ENCODE measurements at regions not wholly inside any gene's neighbourhood (a gene's known extent, or its start where the extent isn't known, plus 50 kb on each side); places are given as distances from the start of the nearest gene placed in this dataset.
"Not testable (repeated sequence)": the region's sequence is repeated elsewhere in the genome, so short reads cannot be mapped to it uniquely, and the experiment has no call there.

DNA sequence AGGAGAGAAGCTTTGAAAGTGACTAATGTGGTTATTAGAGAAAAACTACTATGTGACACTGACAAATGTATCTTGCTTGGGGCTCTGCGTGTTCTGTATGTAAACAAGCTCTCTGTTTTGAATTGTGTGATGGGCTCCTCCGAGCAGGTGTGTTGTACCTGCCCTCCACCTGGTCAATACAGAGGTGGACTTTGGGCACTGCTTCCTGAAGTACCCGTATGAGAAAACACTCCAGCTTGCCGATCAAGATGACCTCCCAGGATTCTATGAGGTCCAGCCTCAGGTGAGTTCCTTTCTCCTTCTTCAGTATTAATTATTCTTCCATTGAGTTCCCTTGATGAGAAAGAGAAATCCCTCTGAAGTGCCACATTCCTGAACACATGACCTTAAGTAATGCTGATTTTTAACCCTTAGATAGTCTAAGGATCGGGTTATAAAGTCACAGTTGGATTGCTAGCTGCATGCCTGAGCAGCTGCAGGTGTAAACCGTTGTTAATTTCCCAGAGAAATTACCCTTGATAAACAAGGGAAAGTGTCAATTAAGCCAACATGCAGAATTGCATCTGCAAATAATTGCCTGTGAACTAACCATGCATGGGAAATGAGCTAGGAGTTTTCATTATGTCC lies 292.0 kb upstream of the NBPF12 start:
- not testable (repeated sequence) for H3K4me3 ChIP-seq (ENCODE audit: insufficient read depth, low read depth, low read length); H3K36me3 ChIP-seq (ENCODE audit: control insufficient read depth, insufficient read depth, low read length); H3K27me3 ChIP-seq (ENCODE audit: control insufficient read depth, insufficient read depth, low read length, poor library complexity, severe bottlenecking); H3K4me1 ChIP-seq (ENCODE audit: control insufficient read depth, insufficient read depth, low read length); H3K27ac ChIP-seq (ENCODE audit: insufficient read depth, low read depth, low read length, poor library complexity, severe bottlenecking); H3K9me3 ChIP-seq (ENCODE audit: control insufficient read depth, low read length)
- WGBS, 2 experiments = 59 to 72% methylated on average over 1 to 3 of the region's 6 CpGs

GRCh38 chr1:146641534-146641933 lies 296.6 kb upstream of the NBPF12 start:
- not testable (repeated sequence) for H3K4me3 ChIP-seq (ENCODE audit: insufficient read depth, low read depth, low read length); H3K27ac ChIP-seq (ENCODE audit: insufficient read depth, low read depth, low read length, poor library complexity, severe bottlenecking)

DNA sequence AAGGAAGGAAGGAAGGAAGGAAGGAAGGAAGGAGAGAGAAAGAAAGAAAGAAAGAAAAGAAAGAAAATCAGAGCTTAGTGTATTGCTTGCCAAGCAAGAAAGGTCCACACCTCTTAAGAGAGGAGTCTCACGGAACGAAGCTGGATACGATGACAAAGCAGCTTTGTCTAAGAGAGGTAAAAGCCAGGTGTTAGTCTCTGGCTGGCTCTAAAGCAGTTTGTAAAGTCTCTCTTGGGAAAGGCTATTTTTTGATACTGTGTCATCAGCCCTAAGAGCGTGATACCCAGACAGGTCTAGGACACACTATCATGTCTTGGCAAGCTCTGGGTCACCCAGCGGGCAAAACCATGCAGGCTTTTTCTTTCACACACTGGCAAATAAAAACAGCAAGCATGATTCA lies 297.5 kb upstream of the NBPF12 start:
- H3K27me3 ChIP-seq (ENCODE audit: control insufficient read depth, insufficient read depth, low read length, poor library complexity, severe bottlenecking); H3K9me3 ChIP-seq (ENCODE audit: control insufficient read depth, low read length); H3K4me3 ChIP-seq (ENCODE audit: insufficient read depth, low read depth, low read length); H3K27ac ChIP-seq (ENCODE audit: insufficient read depth, low read depth, low read length, poor library complexity, severe bottlenecking); H3K4me1 ChIP-seq (ENCODE audit: control insufficient read depth, insufficient read depth, low read length); H3K36me3 ChIP-seq (ENCODE audit: control insufficient read depth, insufficient read depth, low read length): not testable (repeated sequence)
- 94 to 97% methylated on average over 5 of the region's 5 CpGs for WGBS, 2 experiments

More at GRCh38 chr1:146641534-146641933, 296.6 kb upstream of the NBPF12 start:
- not testable (repeated sequence) for H3K4me1 ChIP-seq (ENCODE audit: control insufficient read depth, insufficient read depth, low read length); H3K27me3 ChIP-seq (ENCODE audit: control insufficient read depth, insufficient read depth, low read length, poor library complexity, severe bottlenecking); H3K9me3 ChIP-seq (ENCODE audit: control insufficient read depth, low read length); H3K36me3 ChIP-seq (ENCODE audit: control insufficient read depth, insufficient read depth, low read length)
- no CpG with 5 or more reads among the region's 3 CpGs for WGBS, 2 experiments

DNA sequence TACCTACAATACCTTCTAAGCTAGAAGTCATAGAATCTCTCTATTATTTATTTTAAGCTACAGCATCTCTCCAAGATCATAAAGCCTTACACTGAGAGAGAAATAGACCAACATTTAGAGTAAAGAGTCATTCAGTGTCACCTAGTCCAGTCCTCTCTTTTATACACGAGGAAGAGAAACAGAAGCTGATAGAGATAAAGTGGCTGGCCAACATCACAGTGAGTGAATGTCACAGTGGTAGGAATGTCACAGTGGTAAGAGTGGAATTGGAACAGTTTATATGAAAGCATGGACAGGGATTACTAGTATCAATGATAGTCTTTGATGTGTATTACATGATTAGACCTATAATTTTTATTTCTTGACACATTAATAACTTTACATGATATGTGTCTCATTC lies 307.8 kb upstream of the NBPF12 start:
- H3K27ac ChIP-seq (ENCODE audit: insufficient read depth, low read depth, low read length, poor library complexity, severe bottlenecking); H3K36me3 ChIP-seq (ENCODE audit: control insufficient read depth, insufficient read depth, low read length); H3K9me3 ChIP-seq (ENCODE audit: control insufficient read depth, low read length); H3K27me3 ChIP-seq (ENCODE audit: control insufficient read depth, insufficient read depth, low read length, poor library complexity, severe bottlenecking); H3K4me3 ChIP-seq (ENCODE audit: insufficient read depth, low read depth, low read length); H3K4me1 ChIP-seq (ENCODE audit: control insufficient read depth, insufficient read depth, low read length): not testable (repeated sequence)
- no CpG with 5 or more reads among the region's 1 CpG for WGBS, 2 experiments

DNA sequence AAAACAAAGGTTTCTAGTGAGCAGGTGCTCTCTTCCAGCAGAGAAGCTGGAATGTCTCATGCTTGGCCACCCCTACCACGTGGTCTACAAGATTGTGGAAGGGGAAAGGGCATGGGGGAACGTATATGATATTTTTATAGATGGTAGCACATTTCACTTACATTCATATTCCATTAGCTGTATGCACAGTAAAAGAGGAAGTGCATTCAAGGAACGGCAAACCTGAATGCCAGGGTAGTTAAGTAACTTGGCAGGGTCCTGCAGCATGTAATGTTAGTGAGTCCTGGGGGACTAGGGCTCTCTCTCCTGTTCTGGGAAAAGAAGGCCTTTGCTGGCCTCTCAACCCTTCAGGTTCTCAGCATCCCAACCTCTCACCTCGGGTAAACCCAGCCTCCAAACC lies 319.5 kb upstream of the NBPF12 start:
- not testable (repeated sequence) for H3K9me3 ChIP-seq (ENCODE audit: control insufficient read depth, low read length); H3K27ac ChIP-seq (ENCODE audit: insufficient read depth, low read depth, low read length, poor library complexity, severe bottlenecking); H3K27me3 ChIP-seq (ENCODE audit: control insufficient read depth, insufficient read depth, low read length, poor library complexity, severe bottlenecking); H3K36me3 ChIP-seq (ENCODE audit: control insufficient read depth, insufficient read depth, low read length); H3K4me1 ChIP-seq (ENCODE audit: control insufficient read depth, insufficient read depth, low read length); H3K4me3 ChIP-seq (ENCODE audit: insufficient read depth, low read depth, low read length)
- WGBS, 2 experiments = no CpG with 5 or more reads among the region's 4 CpGs

GRCh38 chr1:146604681-146605080 lies 333.4 kb upstream of the NBPF12 start:
- not testable (repeated sequence) for H3K27ac ChIP-seq (ENCODE audit: insufficient read depth, low read depth, low read length, poor library complexity, severe bottlenecking); H3K4me1 ChIP-seq (ENCODE audit: control insufficient read depth, insufficient read depth, low read length); H3K27me3 ChIP-seq (ENCODE audit: control insufficient read depth, insufficient read depth, low read length, poor library complexity, severe bottlenecking); H3K9me3 ChIP-seq (ENCODE audit: control insufficient read depth, low read length); H3K36me3 ChIP-seq (ENCODE audit: control insufficient read depth, insufficient read depth, low read length); H3K4me3 ChIP-seq (ENCODE audit: insufficient read depth, low read depth, low read length)

DNA sequence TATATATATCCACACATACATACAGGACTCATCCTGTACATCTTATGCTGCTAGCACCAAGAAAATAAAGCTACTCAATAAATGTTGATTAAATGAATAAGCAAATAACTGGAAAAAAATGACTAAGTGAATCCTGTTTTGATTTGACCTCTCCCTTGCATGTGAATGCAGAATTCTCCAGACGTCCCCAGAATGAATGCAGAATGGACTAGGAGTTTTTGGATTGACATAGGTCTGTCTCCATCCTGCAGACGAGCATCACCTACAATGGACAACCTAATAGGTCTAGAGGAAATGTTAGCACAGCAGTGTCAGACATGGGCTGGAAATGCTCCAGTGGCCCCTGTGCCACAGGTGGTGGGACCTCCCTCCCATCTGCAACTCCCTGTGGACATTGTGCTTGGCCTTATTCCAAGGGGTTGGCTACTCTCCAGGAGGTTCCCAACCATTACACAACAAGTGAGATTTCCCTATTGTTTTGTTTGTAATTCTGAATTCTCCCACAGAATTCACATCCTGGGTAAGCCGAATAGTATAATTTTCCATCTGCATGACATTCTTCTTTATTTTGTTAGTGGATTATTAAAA lies 337.3 kb upstream of the NBPF12 start:
- H3K36me3 ChIP-seq (ENCODE audit: control insufficient read depth, insufficient read depth, low read length); H3K4me1 ChIP-seq (ENCODE audit: control insufficient read depth, insufficient read depth, low read length); H3K9me3 ChIP-seq (ENCODE audit: control insufficient read depth, low read length); H3K27me3 ChIP-seq (ENCODE audit: control insufficient read depth, insufficient read depth, low read length, poor library complexity, severe bottlenecking); H3K4me3 ChIP-seq (ENCODE audit: insufficient read depth, low read depth, low read length); H3K27ac ChIP-seq (ENCODE audit: insufficient read depth, low read depth, low read length, poor library complexity, severe bottlenecking): not testable (repeated sequence)
- WGBS, 2 experiments = 40% methylated on average over 1 of the region's 3 CpGs; no CpG with 5 or more reads in 1 of the 2 experiments

DNA sequence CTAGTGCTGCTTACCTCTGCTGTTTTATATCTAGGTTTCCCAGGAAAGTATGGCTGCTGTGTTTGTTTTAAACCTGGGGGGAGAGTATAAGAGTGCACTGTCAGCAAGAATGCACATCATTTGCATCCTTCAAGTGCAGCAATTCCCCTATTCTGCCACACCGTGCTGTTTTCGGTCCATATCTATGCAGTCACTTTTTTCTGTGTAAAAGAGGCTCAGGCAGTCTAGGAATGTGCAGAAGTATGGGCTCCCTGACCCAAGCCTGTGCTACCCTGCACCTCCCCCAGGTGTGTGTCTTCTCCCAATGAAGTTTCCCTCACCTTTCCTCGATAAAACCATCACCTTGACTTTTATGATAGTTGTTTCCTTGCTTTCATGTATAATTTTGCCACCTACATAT lies 338.2 kb upstream of the NBPF12 start:
- not testable (repeated sequence) for H3K27me3 ChIP-seq (ENCODE audit: control insufficient read depth, insufficient read depth, low read length, poor library complexity, severe bottlenecking); H3K27ac ChIP-seq (ENCODE audit: insufficient read depth, low read depth, low read length, poor library complexity, severe bottlenecking)

DNA sequence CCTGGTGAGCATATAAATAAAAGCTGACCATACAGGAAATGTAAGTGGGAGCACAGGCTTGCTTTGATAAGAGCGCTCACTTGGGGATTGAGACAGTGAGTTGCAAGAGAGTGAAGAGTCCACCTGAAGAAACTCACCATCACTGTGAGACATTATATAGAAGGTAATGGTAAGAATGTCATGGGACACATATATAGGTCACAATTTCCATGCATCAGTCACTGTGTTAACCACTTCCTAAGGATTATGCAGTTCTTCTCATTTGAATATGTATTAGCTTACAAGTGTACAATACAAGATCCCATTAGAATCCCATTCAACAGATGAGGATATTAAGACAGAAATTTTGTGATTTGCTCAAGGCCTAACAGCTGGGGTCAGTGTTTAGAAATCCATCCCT lies 352.4 kb upstream of the NOTCH2NLA start:
- not testable (repeated sequence) for H3K27me3 ChIP-seq (ENCODE audit: control insufficient read depth, insufficient read depth, low read length, poor library complexity, severe bottlenecking)
- WGBS, 2 experiments = 90 to 100% methylated on average over 1 of the region's 1 CpG

More for the DNA sequence above, 338.2 kb upstream of the NBPF12 start:
- 80% methylated on average over 1 of the region's 3 CpGs; no CpG with 5 or more reads in 1 of the 2 experiments for WGBS, 2 experiments
- H3K4me3 ChIP-seq (ENCODE audit: insufficient read depth, low read depth, low read length); H3K4me1 ChIP-seq (ENCODE audit: control insufficient read depth, insufficient read depth, low read length); H3K9me3 ChIP-seq (ENCODE audit: control insufficient read depth, low read length); H3K36me3 ChIP-seq (ENCODE audit: control insufficient read depth, insufficient read depth, low read length): not testable (repeated sequence)

GRCh38 chr1:146567541-146567940 lies 338.7 kb upstream of the NOTCH2NLA start:
- not testable (repeated sequence) for H3K4me1 ChIP-seq (ENCODE audit: control insufficient read depth, insufficient read depth, low read length); H3K4me3 ChIP-seq (ENCODE audit: insufficient read depth, low read depth, low read length); H3K9me3 ChIP-seq (ENCODE audit: control insufficient read depth, low read length); H3K36me3 ChIP-seq (ENCODE audit: control insufficient read depth, insufficient read depth, low read length); H3K27me3 ChIP-seq (ENCODE audit: control insufficient read depth, insufficient read depth, low read length, poor library complexity, severe bottlenecking); H3K27ac ChIP-seq (ENCODE audit: insufficient read depth, low read depth, low read length, poor library complexity, severe bottlenecking)
- WGBS, 2 experiments = no CpG with 5 or more reads among the region's 2 CpGs

More for the DNA sequence above, 352.4 kb upstream of the NOTCH2NLA start:
- not testable (repeated sequence) for H3K27ac ChIP-seq (ENCODE audit: insufficient read depth, low read depth, low read length, poor library complexity, severe bottlenecking); H3K4me3 ChIP-seq (ENCODE audit: insufficient read depth, low read depth, low read length); H3K4me1 ChIP-seq (ENCODE audit: control insufficient read depth, insufficient read depth, low read length); H3K36me3 ChIP-seq (ENCODE audit: control insufficient read depth, insufficient read depth, low read length); H3K9me3 ChIP-seq (ENCODE audit: control insufficient read depth, low read length)

- H3K4me3 ChIP-seq (ENCODE audit: insufficient read depth, low read depth, low read length); H3K36me3 ChIP-seq (ENCODE audit: control insufficient read depth, insufficient read depth, low read length); H3K9me3 ChIP-seq (ENCODE audit: control insufficient read depth, low read length); H3K27ac ChIP-seq (ENCODE audit: insufficient read depth, low read depth, low read length, poor library complexity, severe bottlenecking); H3K4me1 ChIP-seq (ENCODE audit: control insufficient read depth, insufficient read depth, low read length); H3K27me3 ChIP-seq (ENCODE audit: control insufficient read depth, insufficient read depth, low read length, poor library complexity, severe bottlenecking): not testable (repeated sequence)
- no CpG with 5 or more reads among the region's 3 CpGs for WGBS, 2 experiments
Observed at GRCh38 chr1:146558032-146558431, 329.2 kb upstream of the NOTCH2NLA start.

Data from ectodermal cell (in vitro differentiated cells).